A549 (cell line): ENCODE measurements at regions not wholly inside any gene's neighbourhood (a gene's known extent, or its start where the extent isn't known, plus 50 kb on each side); places are given as distances from the start of the nearest gene placed in this dataset.

ENCODE experiments used
- ATAC-seq, 2 experiments: fragments of 200-7000 bp in 1 of 2; fragments of >200 bp in 1 of 2; cut with Nextera tagmentation in 1 of 2; cut with Tn5 transposase in 1 of 2; 3 replicates each; pipeline versions ENCODE4 v1.8.0 to v1.9.1; 2018 to 2020; ENCODE audit warnings: mild to moderate bottlenecking in 1 of 2, moderate library complexity in 1 of 2
- CTCF ChIA-PET: fragments of 300-600 bp; sonication (Branson Sonifier 250); formaldehyde crosslinking; extraction: SDS; loops from one replicate; lab custom pipeline; 2021; ENCODE audit warnings: antibody characterized with exemption, inconsistent platforms; lab: Yijun Ruan, JAX
- POLR2A ChIA-PET: fragments of 350-600 bp; formaldehyde crosslinking; extraction: SDS; loops from one replicate; lab custom pipeline; 2021; ENCODE audit warnings: antibody characterized with exemption, inconsistent platforms; lab: Yijun Ruan, JAX
- DNase-seq, 2 experiments: peaks; one replicate each; pipeline versions ENCODE4 v3.0.0 to v3.0.0-alpha.2; 2011 to 2016; ENCODE audit warnings: low read depth in 1 of 2, low spot score in 1 of 2
- FAIRE-seq: peaks from 2 replicates; lab custom pipeline; 2011; peaks lifted over from hg19 to GRCh38; lab: Jason Lieb, UNC
- H3K27ac ChIP-seq, 2 experiments: fragments of >200 bp; sonication (Bioruptor Twin); formaldehyde crosslinking; 3 replicates each; pipeline ENCODE4 v1.5.1; 2016 to 2017
- H3K4me1 ChIP-seq: fragments of >200 bp; sonication (Bioruptor Twin); formaldehyde crosslinking; 3 replicates; pipeline ENCODE4 v1.6.1; 2016
- H3K4me2 ChIP-seq: fragments of >200 bp; sonication (Bioruptor Twin); formaldehyde crosslinking; 3 replicates; pipeline ENCODE4 v1.6.1; 2016
- H3K4me3 ChIP-seq: fragments of >200 bp; sonication (Bioruptor Twin); formaldehyde crosslinking; 3 replicates; pipeline ENCODE4 v1.5.1; 2016
- H3K9me3 ChIP-seq: fragments of >200 bp; sonication (Bioruptor Twin); formaldehyde crosslinking; 3 replicates; pipeline ENCODE4 v1.6.1; 2016
- CHD4 ChIP-seq: fragments of 200-600 bp; sonication (generic); IDR thresholded peaks from 2 replicates; pipeline ENCODE4 v1.6.1; 2016; ENCODE audit warnings: antibody characterized with exemption, mild to moderate bottlenecking, borderline replicate concordance
- EHMT2 ChIP-seq: fragments of 200-600 bp; sonication (generic); IDR thresholded peaks from 2 replicates; pipeline ENCODE4 v1.6.1; 2016; ENCODE audit warnings: antibody characterized with exemption, low read depth, mild to moderate bottlenecking, moderate library complexity
- ESRRA ChIP-seq: fragments of 150-350 bp; IDR thresholded peaks from 2 replicates; pipeline ENCODE4 v1.6.1; 2014; ENCODE audit warnings: mild to moderate bottlenecking, low read length, borderline replicate concordance
- FOSB ChIP-seq: fragments of 250-450 bp; sonication (Bioruptor Pico); IDR thresholded peaks from 2 replicates; pipeline ENCODE4 v1.5.0; 2020; ENCODE audit warnings: mild to moderate bottlenecking, moderate library complexity
- FOSL2 ChIP-seq, 2 experiments: fragments of 450-650 bp in 1 of 2; fragments of >200 bp in 1 of 2; sonication (Bioruptor Twin) in 1 of 2; formaldehyde crosslinking; IDR thresholded peaks; 2 replicates each; pipeline versions ENCODE4 v1.5.0 to v1.6.1; 2016 to 2020; ENCODE audit warnings: mild to moderate bottlenecking in 1 of 2, moderate library complexity in 1 of 2
- FOXS1 ChIP-seq: fragments of 250-450 bp; sonication (Bioruptor Pico); IDR thresholded peaks from 2 replicates; pipeline ENCODE4 v1.5.0; 2020; ENCODE audit warnings: mild to moderate bottlenecking, moderate library complexity
- HDAC2 ChIP-seq: fragments of 200-600 bp; sonication (generic); IDR thresholded peaks from 2 replicates; pipeline ENCODE4 v1.6.1; 2016
- HOXA7 ChIP-seq: fragments of 250-450 bp; sonication (Bioruptor Pico); IDR thresholded peaks from 2 replicates; pipeline ENCODE4 v1.5.0; 2020; ENCODE audit warnings: mild to moderate bottlenecking, moderate library complexity
- MAX ChIP-seq: IDR thresholded peaks from 2 replicates; pipeline ENCODE4 v1.6.1; 2012
- MAZ ChIP-seq: fragments of 150-350 bp; IDR thresholded peaks from 2 replicates; pipeline ENCODE4 v1.6.1; 2014; ENCODE audit warnings: antibody characterized with exemption, low read depth, low read length, borderline replicate concordance
- RAD21 ChIP-seq, 2 experiments: fragments of >200 bp in 1 of 2; sonication (Bioruptor Twin) in 1 of 2; formaldehyde crosslinking in 1 of 2; IDR thresholded peaks in 1 of 2; conservative IDR thresholded peaks in 1 of 2; 2 replicates in 1 of 2; 3 replicates in 1 of 2; pipeline ENCODE4 v1.6.1; 2012 to 2018; ENCODE audit warnings: inconsistent platforms in 1 of 2
- RCOR1 ChIP-seq: fragments of 150-350 bp; IDR thresholded peaks from 2 replicates; pipeline ENCODE4 v1.6.1; 2014; ENCODE audit warnings: antibody characterized with exemption, low read length, low read depth
- REST ChIP-seq: fragments of 200-600 bp; sonication (generic); IDR thresholded peaks from 2 replicates; pipeline ENCODE4 v1.6.1; 2016; ENCODE audit warnings: antibody characterized with exemption, mild to moderate bottlenecking, moderate library complexity
- SMC3 ChIP-seq: fragments of >200 bp; sonication (Bioruptor Twin); formaldehyde crosslinking; IDR thresholded peaks from 3 replicates; pipeline ENCODE4 v1.6.1; 2018; ENCODE audit warnings: inconsistent platforms
- ZNF302 ChIP-seq: fragments of 250-450 bp; sonication (Bioruptor Pico); IDR thresholded peaks from 2 replicates; pipeline ENCODE4 v1.9.0; 2021; ENCODE audit warnings: inconsistent platforms, mild to moderate bottlenecking, moderate library complexity
- ZSCAN20 ChIP-seq: fragments of 250-450 bp; sonication (Bioruptor Pico); IDR thresholded peaks from 2 replicates; pipeline ENCODE4 v1.8.0; 2022; ENCODE audit warnings: mild to moderate bottlenecking, moderate library complexity
- WGBS: methylation state at CpG from one replicate; pipeline ENCODE4 v1.1.6; 2017; ENCODE audit errors: missing lambda C conversion rate; 5-methylcytosine and 5-hydroxymethylcytosine counted together
- TF ChIP-seq, protein P1 (sequence below): IDR thresholded peaks from 2 replicates; pipeline ENCODE4 v1.6.1; 2012; ENCODE audit warnings: low read depth, borderline replicate concordance
- TF ChIP-seq, protein P2 (sequence below): fragments of >200 bp; sonication (Bioruptor Twin); formaldehyde crosslinking; IDR thresholded peaks from 3 replicates; pipeline ENCODE4 v1.6.1; 2016
- TF ChIP-seq, protein P3 (sequence below): fragments of 250-450 bp; sonication (Bioruptor Pico); IDR thresholded peaks from 2 replicates; pipeline ENCODE4 v1.5.0; 2021; ENCODE audit warnings: mild to moderate bottlenecking, moderate library complexity, borderline replicate concordance

- CTCF ChIA-PET, result no interaction called here
- WGBS, result 67% methylated on average over 1 of the region's 1 CpG
- FAIRE-seq (no peak), DNase-seq (no peak), ATAC-seq (no peak)
- Histone ChIP-seq H3K4me3 (no peak overlapping the region), H3K9me3 (no peaks in the 10 kb centered on the region; the same call in 2 of the 3 replicates), H3K4me2 (no peak overlapping the region), H3K27ac (no peak overlapping the region), H3K4me1 (no peaks in the 10 kb centered on the region)
- TF ChIP-seq ZSCAN20 (CRISPR knock-in tag) (no peak), HDAC2 (no peak), FOXS1 (CRISPR knock-in tag) (no peak), MAZ (no peak), CHD4 (no peak), ESRRA (no peak), SMC3 (no peak), RCOR1 (no peak), HOXA7 (no peak), EHMT2 (no peak)
- TF ChIP-seq, protein P1, sequence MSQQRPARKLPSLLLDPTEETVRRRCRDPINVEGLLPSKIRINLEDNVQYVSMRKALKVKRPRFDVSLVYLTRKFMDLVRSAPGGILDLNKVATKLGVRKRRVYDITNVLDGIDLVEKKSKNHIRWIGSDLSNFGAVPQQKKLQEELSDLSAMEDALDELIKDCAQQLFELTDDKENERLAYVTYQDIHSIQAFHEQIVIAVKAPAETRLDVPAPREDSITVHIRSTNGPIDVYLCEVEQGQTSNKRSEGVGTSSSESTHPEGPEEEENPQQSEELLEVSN, result no peak
- TF ChIP-seq, protein P2, sequence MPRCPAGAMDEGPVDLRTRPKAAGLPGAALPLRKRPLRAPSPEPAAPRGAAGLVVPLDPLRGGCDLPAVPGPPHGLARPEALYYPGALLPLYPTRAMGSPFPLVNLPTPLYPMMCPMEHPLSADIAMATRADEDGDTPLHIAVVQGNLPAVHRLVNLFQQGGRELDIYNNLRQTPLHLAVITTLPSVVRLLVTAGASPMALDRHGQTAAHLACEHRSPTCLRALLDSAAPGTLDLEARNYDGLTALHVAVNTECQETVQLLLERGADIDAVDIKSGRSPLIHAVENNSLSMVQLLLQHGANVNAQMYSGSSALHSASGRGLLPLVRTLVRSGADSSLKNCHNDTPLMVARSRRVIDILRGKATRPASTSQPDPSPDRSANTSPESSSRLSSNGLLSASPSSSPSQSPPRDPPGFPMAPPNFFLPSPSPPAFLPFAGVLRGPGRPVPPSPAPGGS, result no peak
- POLR2A ChIA-PET, result no interaction called here
These were observed 1109.3 kb upstream of the LRRTM3 start for GRCh38 chr10:65816536-65816935.

DNA sequence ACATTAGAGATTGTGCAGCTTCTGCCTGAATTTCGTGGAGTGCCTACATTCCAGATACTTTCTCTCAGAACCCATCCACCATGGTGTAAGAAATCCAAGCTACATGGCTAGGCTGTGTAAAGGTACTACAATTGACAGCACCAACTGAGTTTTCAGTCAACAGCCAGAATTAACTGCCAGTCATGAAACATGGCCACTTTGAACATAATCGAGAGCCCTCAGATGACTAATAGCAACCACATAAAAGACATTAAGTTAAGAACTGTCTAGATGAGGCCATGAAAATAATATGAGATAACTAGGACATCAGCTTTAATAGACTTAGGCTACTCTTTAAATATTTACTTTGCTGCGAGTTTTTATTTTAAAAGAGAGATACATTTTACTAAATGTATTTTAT, 1106.8 kb upstream of the LRRTM3 start:
- CTCF ChIA-PET, result no interaction called here
- WGBS, result 20% methylated on average over 3 of the region's 3 CpGs
- no peak overlapping the region for H3K27ac ChIP-seq
- FAIRE-seq, result no peak
- POLR2A ChIA-PET, result no interaction called here
- no peak for DNase-seq
- no peaks in the 10 kb centered on the region for H3K4me1 ChIP-seq
- ATAC-seq, result no peak
- H3K4me2 ChIP-seq, result no peak overlapping the region
- no peak overlapping the region for H3K4me3 ChIP-seq
- H3K9me3 ChIP-seq, result no peaks in the 10 kb centered on the region; the same call in 2 of the 3 replicates
- TF ChIP-seq RAD21 (conservative IDR thresholded peaks at IDR 0.05 in 1 of 2, IDR thresholded peaks at IDR 0.05 in 1 of 2), result no peak
- TF ChIP-seq MAX, result no peak
- TF ChIP-seq REST, result no peak
- TF ChIP-seq, protein P3, sequence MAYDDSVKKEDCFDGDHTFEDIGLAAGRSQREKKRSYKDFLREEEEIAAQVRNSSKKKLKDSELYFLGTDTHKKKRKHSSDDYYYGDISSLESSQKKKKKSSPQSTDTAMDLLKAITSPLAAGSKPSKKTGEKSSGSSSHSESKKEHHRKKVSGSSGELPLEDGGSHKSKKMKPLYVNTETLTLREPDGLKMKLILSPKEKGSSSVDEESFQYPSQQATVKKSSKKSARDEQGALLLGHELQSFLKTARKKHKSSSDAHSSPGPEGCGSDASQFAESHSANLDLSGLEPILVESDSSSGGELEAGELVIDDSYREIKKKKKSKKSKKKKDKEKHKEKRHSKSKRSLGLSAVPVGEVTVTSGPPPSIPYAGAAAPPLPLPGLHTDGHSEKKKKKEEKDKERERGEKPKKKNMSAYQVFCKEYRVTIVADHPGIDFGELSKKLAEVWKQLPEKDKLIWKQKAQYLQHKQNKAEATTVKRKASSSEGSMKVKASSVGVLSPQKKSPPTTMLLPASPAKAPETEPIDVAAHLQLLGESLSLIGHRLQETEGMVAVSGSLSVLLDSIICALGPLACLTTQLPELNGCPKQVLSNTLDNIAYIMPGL, result no peak
- no peak for TF ChIP-seq ZNF302 (CRISPR knock-in tag)
- TF ChIP-seq FOSB (CRISPR knock-in tag), result no peak
- no peak for TF ChIP-seq FOSL2 (IDR thresholded peaks at IDR 0.05)
- no peak for TF ChIP-seq FOSL2 (CRISPR knock-in tag; IDR thresholded peaks at IDR 0.05)
- no peak for TF ChIP-seq SMC3
- no peak for TF ChIP-seq ZSCAN20 (CRISPR knock-in tag)
- TF ChIP-seq, all 56 proteins: peak for 0
